H4 (cell line): ENCODE measurements at regions not wholly inside any gene's neighbourhood (a gene's known extent, or its start where the extent isn't known, plus 50 kb on each side); places are given as distances from the start of the nearest gene placed in this dataset.

Experiments
- DNase-seq: peaks from one replicate; pipeline ENCODE4 v3.0.0-alpha.2; 2015; ENCODE audit warnings: low spot score

DNA sequence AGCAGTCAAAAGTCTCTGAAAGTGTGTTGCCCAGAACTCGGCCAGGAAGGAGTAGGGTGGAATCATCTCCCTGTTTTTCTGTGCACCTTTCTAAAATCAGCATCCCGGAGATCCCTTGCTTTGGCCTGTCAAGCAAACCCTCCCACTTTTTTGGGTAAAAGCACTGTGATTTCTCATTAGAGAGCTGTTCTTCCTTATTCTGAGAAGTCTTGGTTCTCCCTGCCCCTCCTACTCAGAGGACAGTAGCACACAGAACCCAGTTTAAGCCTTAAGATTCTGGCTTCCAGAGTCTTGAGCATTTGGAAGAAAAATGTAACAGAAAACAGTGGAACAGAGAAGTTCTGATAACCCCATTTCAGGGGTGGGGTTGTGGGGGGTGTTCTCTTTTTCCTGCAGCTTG, 52.6 kb upstream of the KATNAL1 start:
- no peak for DNase-seq

DNA sequence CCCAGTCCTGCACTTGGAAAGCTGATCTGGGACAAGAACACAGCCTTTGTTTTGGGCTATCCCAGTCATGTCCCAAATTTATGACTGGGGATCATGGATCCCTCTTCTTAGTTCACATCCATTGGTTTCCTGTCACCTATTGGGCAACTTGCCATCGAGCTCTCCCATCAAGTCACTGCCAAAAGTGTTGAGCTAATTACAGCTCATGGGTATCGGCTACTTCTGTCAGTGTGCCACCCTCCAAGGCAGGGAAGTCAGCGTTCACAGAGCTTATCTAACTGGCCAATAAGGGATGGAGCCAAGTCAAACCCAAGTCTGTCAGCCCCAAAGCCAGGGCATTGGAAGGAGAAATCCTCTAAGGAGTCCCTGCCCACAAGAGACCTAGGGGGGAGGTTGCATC, 53.2 kb upstream of the KATNAL1 start:
- no peak for DNase-seq

DNA sequence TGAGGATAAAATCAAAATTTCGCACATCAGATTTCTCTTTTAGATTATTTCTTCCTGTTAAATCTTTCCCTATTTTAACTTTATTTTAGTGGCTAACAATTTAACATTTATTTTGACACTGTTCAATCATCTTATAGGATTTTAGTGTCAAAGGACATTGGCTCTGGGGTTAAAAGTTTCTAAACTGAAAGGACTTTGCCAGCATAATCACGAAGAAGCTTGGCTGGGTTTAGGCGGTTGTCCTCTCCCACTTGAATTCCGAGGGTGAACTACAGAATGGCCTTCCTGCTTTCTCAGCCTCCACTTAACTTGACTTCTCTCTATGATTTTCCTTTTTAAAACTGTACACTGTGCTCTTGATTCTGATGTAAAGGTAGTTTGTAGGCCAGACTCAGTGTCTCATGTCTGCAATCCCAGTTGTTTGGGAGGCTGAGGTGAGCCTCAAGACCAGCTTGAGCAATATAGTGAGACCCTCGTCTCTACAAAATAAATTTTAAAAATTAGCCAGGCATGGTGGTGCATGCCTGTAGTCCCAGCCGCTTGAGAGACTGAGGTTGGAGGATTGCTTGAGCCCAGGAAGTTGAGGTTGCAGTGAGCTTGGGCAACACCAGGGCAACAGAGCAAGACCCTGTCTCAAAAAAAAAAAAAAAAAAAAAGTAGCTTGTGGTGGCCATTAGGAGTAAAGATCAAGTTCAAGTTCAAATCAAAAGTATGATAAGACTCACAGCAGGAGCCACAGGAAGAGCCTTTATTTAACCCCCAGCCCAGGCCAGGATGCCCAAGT, 54.8 kb upstream of the KATNAL1 start:
- no peak for DNase-seq

DNA sequence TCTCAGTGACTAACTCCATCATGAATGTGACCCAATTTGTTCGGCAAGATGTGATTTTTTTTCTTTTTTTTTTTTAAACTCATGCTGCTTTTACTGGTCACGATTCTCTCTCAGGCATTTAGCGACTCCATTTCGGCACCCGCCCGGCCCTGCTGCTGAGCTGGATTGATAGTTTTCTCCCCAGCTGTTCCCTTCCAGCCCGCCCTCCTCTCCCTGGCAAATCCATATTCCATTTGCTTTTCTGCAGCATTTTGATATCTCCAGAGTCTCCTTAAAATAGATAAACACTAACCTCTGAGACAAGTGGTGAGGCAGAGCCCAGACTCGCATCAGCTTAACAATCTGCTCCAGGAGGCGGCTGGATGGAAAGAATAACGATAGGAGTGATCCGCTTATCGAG, 55.5 kb upstream of the KATNAL1 start:
- no peak for DNase-seq

DNA sequence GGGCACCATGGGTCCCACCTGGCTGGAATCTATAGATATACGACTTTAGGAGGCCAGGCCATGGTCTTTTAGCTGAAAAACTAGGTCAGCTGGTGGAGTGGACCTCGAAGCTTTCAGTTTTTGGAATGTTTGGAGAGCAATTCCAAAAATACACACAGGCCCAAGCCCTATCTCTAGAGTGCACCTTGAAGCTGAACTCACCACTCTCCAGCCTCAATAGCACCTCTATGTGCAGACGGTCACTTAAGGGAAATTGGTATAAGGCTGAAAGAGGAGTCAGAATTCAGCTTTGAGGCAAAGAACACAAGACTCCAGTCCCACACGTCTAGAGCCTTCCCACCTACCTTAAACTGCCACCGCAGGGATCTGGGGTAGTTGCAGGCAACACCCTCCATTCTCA, 56.4 kb upstream of the KATNAL1 start:
- no peak for DNase-seq

DNA sequence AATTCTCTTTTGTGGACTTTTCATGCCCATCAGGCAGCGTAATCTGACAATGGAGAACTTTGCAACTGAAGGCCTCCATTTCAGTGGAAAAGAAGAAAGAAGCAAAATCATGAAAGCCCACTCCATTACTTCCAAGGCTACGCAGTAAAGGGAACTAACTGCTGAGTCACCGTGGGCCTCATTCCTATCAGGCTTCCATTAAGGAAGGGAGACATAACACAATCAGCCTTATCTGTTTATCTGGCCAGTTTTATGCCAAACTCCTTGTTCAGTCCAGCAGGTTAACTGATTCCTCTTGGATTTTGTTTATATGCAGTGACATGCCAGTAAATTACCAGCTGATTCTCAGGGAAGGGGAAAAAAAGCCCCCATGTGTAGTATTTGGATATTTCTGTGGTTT, 56.8 kb upstream of the KATNAL1 start:
- DNase-seq: no peak

DNA sequence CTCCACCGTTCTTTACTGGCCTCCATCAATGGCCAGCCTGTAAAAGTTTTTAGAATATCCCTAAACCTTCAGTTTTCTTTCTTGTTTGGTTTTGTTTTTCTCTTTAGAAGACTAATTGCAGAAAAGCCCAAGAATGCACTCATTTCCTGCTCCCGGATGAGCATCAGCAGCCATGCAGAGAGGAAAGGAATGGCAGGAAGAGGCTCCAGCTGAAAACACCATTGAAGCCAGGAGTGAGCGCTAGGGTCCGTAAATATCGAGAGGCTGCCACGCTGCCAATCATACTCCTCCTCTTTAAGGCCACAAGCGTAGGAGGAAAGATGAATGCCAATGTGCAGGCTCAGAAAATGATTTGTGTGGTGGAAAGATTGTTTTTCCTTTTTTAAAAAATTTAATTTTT, 57.4 kb upstream of the UBE2L5 start:
- no peak for DNase-seq

DNA sequence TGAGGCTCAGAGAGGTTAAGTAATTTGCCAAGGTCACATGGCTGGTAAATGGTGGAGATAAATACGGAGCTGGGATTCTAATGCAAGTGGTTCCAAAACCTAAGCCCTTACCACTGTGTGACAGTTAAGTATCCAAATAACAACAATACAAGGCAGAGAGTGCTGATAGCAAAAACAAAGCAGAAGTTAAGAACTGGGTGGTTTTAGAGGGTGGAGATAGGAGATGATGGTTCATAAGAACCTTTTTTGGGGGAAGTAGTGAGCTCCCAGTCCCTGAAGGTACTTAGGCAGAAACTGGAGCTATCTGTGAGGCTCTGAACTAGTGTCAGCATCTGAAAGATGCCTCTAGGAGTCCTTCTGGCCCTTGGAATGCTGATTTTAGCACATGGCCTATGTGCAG, 56.2 kb upstream of the UBE2L5 start:
- no peak for DNase-seq

DNA sequence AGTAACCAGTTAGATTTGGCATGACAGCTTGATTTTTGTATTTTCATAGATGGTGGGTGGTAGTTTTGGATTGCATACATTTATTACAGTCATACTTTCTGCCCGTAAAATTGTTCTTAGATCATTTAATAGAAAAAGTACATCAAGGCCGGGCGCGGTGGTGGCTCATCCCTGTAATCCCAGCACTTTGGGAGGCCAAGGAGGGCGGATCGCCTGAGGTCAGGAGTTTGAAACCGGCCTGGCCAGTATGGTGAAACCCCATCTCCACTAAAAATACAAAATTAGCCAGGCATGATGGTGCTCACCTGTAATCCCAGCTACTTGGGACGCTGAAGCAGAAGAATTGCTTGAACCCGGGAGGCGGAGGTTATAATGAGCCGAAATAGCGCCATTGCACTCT, 55.0 kb upstream of the UBE2L5 start:
- DNase-seq: no peak

DNA sequence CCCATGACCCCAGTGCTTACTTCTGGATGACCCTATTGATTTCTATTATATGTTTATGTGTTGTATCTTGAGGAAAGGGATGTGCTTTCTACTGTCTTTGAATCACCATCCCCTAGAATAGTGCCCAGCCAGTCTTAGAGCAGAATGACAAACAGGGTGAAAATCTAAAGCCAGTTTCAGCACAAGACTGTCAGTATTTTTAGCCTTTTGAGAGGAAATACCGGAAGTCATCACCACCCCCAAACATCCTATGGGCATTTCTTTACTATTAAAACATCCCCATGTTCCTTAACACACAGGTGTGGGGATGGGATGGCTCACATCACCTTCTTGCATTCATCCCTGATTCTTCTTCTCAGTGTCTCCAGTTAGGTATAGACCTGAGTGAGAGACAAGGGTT, 52.1 kb upstream of the UBE2L5 start:
- no peak for DNase-seq

DNA sequence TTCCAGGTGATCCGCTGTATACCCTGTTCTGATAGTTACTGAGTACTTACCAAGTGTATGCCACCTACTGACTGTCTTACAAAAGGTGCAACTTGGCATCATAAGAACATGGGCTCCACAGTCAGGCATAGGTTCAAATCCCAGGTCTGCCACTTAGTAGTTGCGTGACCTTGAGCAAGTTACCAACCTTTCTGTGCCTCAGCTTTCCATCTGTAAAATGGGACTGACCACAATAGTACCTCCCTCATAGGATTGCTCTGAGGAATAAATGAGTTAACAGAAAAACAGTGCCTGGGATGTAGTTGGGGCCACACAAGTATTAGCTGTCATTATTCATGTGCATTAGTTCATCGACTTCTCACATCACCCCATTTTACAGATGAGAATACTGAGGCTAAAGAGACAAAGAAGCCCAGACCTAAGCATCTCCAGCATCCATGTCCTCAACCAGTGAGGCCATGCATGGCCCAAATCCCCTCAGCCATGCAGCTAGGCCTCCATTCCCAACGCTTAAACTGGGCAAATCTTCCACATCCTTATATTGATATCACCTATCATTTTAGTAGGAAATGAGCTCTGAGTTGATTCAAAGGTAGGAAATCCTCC, 51.3 kb upstream of the UBE2L5 start:
- DNase-seq: no peak

DNA sequence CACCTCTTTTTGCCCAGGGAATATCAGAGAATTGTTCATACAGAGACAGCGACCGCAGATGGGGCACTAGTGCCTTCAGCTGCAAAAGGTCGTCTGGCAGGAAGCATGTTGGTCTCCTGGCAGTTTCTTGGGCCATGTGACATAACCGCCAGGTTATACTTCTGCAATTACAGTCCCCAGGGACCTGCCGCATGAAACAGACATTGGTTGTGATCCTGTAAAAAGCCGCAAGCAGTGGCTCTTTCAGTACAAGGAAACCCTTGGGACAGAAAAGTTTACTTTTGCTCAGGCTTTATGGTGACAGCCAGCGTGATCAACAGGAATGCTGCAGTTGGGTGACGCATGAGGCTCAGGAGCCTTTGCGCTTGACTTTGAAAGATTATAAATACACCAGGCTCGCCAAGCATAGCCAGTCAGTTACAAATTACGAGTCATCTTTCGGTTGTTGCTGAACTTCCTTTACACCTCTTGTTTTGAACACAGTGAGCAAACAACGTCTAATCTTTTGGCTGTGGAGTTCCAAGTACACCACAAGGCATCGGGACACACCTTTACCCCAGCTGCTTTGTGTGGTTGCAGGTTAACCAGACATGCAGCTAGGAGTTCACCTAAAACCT, 50.5 kb upstream of the UBE2L5 start:
- peak; percentile 66 for DNase-seq
